BLaER1 (cell line): ENCODE measurements at regions not wholly inside any gene's neighbourhood (a gene's known extent, or its start where the extent isn't known, plus 50 kb on each side); places are given as distances from the start of the nearest gene placed in this dataset.
"Not testable (repeated sequence)": the region's sequence is repeated elsewhere in the genome, so short reads cannot be mapped to it uniquely, and the experiment has no call there.

Source experiments
- H3K27ac ChIP-seq: shearing (Covaris generic); formaldehyde crosslinking; 2 replicates; pipeline ENCODE4 v1.8.1; 2022
- H3K27me3 ChIP-seq: shearing (Covaris generic); formaldehyde crosslinking; 2 replicates; pipeline ENCODE4 v1.8.1; 2022
- H3K36me3 ChIP-seq: shearing (Covaris generic); formaldehyde crosslinking; 2 replicates; pipeline ENCODE4 v1.8.1; 2022
- H3K4me1 ChIP-seq: shearing (Covaris generic); formaldehyde crosslinking; 2 replicates; pipeline ENCODE4 v1.8.1; 2022
- H3K4me2 ChIP-seq: shearing (Covaris generic); formaldehyde crosslinking; 2 replicates; pipeline ENCODE4 v1.8.1; 2022
- H3K4me3 ChIP-seq: shearing (Covaris generic); formaldehyde crosslinking; 2 replicates; pipeline ENCODE4 v1.8.1; 2022
- H3K9ac ChIP-seq: shearing (Covaris generic); formaldehyde crosslinking; 2 replicates; pipeline ENCODE4 v1.8.1; 2022
- H3K9me3 ChIP-seq: shearing (Covaris generic); formaldehyde crosslinking; 2 replicates; pipeline ENCODE4 v1.8.1; 2022
- H4K20me1 ChIP-seq: shearing (Covaris generic); formaldehyde crosslinking; 2 replicates; pipeline ENCODE4 v1.8.1; 2022
- Cebpa-rat ChIP-seq: shearing (Covaris generic); IDR thresholded peaks from 2 replicates; pipeline ENCODE4 v1.8.1; 2022

GRCh38 chr15:24477107-24478025, 198.2 kb upstream of the NPAP1 start:
- H3K4me2 ChIP-seq, H3K4me3 ChIP-seq, H3K4me1 ChIP-seq, H3K27me3 ChIP-seq, H3K9me3 ChIP-seq, H3K27ac ChIP-seq, H4K20me1 ChIP-seq, H3K36me3 ChIP-seq, H3K9ac ChIP-seq: not testable (repeated sequence)

DNA sequence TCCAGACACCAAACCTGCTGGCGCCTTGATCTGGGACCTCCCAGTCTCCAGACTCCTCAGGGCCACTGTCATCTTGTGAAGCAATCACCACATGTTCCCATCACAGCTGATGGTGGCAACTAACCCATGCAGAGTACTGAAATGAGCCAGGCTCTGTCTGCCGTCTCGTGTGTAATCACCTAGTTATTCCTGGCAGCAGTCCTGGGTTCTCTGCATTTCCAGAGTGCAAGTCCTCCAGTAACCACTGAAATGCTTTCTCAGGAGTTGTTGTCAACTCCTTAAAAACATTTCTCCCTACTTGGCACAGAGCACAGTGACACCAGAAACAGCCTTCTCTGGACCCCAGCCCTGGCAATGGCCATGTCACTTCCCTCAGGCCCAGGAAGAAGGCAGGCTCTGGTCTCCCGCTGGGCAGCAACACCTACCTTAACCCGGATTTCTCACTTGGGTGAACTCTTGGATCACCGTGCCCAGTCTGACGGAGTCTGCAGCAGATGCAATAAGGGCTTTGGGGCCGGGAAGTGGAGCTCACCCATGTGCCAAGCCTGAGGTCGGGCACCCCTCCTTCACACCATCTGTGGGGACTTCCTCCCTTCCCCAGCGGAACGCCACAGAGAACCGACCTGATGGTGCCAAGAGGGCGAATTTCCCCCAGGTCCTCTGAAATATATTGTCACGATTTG, 189.5 kb upstream of the NPAP1 start:
- not testable (repeated sequence) for H3K4me2 ChIP-seq, H3K27me3 ChIP-seq, H3K4me1 ChIP-seq, H3K4me3 ChIP-seq, H3K36me3 ChIP-seq, H4K20me1 ChIP-seq, H3K27ac ChIP-seq, H3K9me3 ChIP-seq, H3K9ac ChIP-seq

DNA sequence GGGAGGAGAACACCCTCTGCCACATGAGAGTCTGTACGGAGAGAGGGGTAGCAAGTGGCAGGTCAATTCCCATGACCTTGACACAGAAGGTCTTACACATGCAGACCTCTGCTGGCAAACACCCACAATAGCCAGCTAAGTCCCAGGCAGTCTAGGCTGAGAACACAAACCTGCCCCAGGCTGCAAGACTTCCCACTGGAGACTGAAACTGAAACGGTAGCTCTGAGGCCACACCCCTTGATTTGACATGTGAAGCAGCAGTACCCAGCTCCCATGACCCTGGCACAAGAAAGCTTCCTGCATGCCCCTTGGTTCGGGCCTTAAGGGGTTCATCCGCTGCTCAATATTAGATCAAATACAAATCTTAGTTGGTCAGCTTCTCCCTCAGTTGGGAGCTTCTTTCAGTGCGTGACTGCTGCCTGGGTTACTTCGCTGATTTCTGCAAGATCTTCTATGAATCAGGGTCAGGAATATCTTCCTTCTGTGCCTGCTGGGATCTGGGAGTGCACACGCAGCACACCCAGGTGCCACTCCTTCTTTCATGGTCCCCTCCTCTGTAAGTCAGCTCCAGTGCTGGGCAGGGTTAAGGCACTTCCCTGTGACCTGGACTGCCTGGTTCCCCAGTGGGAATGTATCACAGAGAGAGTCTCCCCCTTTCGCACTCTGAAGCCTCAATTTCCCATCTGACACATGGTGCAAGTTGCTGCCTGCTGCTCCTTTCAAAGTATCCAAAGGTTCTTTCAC, 187.2 kb upstream of the NPAP1 start:
- H4K20me1 ChIP-seq, H3K27ac ChIP-seq, H3K27me3 ChIP-seq, H3K4me3 ChIP-seq, H3K4me2 ChIP-seq, H3K4me1 ChIP-seq, H3K9ac ChIP-seq, H3K9me3 ChIP-seq, H3K36me3 ChIP-seq: not testable (repeated sequence)

DNA sequence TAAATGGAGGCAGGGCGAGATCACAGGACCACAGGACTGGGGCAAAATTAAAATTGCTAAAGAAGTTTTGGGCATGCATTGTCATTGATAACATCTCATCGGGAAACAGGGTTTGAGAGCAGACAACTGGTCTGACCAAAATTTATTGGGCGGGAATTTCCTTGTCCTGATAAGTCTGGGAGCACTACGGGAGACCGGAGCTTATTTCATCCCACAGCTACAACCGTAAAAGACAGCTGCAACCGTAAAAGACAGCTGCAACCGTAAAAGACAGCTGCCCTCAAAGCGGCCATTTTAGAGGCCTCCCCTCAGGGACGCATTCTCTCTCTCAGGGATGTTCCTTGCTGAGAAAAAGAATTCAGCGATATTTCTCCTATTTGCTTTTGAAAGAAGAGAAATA, 170.4 kb upstream of the NPAP1 start:
- H3K27me3 ChIP-seq, H3K27ac ChIP-seq, H3K9me3 ChIP-seq, H3K4me3 ChIP-seq, H3K36me3 ChIP-seq, H4K20me1 ChIP-seq, H3K4me1 ChIP-seq, H3K9ac ChIP-seq, H3K4me2 ChIP-seq: not testable (repeated sequence)

- H4K20me1 ChIP-seq, H3K36me3 ChIP-seq, H3K4me1 ChIP-seq, H3K9me3 ChIP-seq, H3K9ac ChIP-seq, H3K27me3 ChIP-seq, H3K4me2 ChIP-seq, H3K4me3 ChIP-seq, H3K27ac ChIP-seq: not testable (repeated sequence)
Measured at GRCh38 chr15:24509714-24510113, 165.9 kb upstream of the NPAP1 start.

- H3K27ac ChIP-seq, H3K4me1 ChIP-seq, H3K36me3 ChIP-seq, H3K9me3 ChIP-seq, H3K9ac ChIP-seq, H3K4me2 ChIP-seq, H3K4me3 ChIP-seq, H3K27me3 ChIP-seq, H4K20me1 ChIP-seq: not testable (repeated sequence)
Measured at GRCh38 chr15:24511598-24511997, 164.0 kb upstream of the NPAP1 start.

- H3K4me2 ChIP-seq, H3K9ac ChIP-seq, H3K9me3 ChIP-seq, H3K4me1 ChIP-seq, H3K4me3 ChIP-seq, H3K36me3 ChIP-seq, H3K27ac ChIP-seq, H3K27me3 ChIP-seq, H4K20me1 ChIP-seq: not testable (repeated sequence)
Measured at GRCh38 chr15:24518772-24519171, 156.8 kb upstream of the NPAP1 start.

DNA sequence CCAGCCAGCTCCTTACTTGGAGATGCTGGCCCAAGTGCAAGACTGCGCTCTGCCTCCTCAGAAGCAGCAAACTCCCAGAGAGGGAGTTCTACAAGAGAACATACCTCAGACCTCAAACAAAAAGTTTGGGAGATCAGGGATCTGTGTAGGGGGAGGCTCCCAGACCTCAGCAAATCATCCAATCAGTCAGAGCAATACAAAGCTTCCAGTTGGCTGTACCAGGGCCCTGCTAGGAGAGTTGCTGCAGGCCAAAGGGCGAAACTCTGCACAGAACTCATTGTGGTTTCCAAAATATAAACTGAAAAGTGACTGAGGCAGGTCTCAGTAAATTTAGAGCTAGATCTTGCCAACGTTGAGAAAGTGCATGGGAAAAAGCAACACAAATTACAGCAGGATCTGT, 144.3 kb upstream of the NPAP1 start:
- not testable (repeated sequence) for H3K9ac ChIP-seq, H3K36me3 ChIP-seq, H3K27me3 ChIP-seq, H3K4me3 ChIP-seq, H3K27ac ChIP-seq, H4K20me1 ChIP-seq, H3K4me1 ChIP-seq, H3K9me3 ChIP-seq, H3K4me2 ChIP-seq

DNA sequence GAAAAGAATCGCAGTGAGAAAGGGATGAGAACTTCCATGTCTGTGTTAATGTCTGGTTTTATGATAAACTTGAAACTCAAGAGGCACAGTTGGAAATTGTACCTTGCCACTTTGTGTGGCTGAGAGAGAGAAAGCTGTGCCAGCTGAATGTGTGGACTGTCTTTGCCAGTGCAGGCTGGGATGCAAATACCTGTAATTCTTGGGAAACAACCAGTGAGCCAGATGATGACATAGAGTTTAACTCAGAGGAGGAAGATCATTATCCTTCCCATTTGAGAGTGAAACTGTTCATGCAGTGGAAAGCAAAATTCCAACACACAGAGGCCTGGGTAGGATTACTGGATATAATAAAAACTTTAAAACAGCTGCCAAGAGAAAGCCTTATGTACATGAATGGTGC, 141.5 kb upstream of the NPAP1 start:
- not testable (repeated sequence) for H3K4me1 ChIP-seq, H3K9me3 ChIP-seq, H4K20me1 ChIP-seq, H3K27me3 ChIP-seq, H3K4me2 ChIP-seq, H3K4me3 ChIP-seq, H3K36me3 ChIP-seq, H3K27ac ChIP-seq, H3K9ac ChIP-seq

GRCh38 chr15:24557281-24557680, 118.3 kb upstream of the NPAP1 start:
- not testable (repeated sequence) for H3K9me3 ChIP-seq, H3K4me2 ChIP-seq, H3K4me3 ChIP-seq, H3K4me1 ChIP-seq, H3K27ac ChIP-seq, H3K27me3 ChIP-seq, H3K36me3 ChIP-seq, H3K9ac ChIP-seq, H4K20me1 ChIP-seq

DNA sequence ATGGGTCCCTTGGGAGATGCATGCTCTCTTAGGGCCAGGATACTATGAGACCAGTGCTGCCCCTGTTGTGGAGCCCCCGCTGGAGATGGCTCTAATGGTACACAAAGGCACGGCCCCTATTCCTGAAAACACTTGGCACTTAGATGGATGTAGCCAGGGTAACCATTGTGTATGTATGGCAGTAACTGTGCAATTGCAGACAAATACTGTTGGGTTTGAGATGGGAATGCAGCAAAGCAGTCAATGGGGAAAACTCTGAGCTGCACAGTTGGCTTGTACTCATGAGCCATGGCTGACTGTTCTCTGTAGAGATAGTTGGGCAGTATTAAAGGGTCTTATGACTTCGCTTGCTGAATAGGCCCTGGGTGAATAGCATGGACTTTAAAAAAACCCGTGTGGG, 67.9 kb upstream of the NPAP1 start:
- H3K9ac ChIP-seq = no peak overlapping the region
- no peak overlapping the region for H3K27ac ChIP-seq
- no peaks in the 10 kb centered on the region for H3K27me3 ChIP-seq
- H3K36me3 ChIP-seq = no peaks in the 10 kb centered on the region
- no peak for TF ChIP-seq Cebpa-rat
- H3K4me2 ChIP-seq = no peak overlapping the region
- H3K4me1 ChIP-seq = no peaks in the 10 kb centered on the region
- no peak overlapping the region for H3K4me3 ChIP-seq
- H4K20me1 ChIP-seq = no peaks in the 10 kb centered on the region
- no peaks in the 10 kb centered on the region for H3K9me3 ChIP-seq
